ENCODE measurements at regions not wholly inside any gene's neighbourhood (a gene's known extent, or its start where the extent isn't known, plus 50 kb on each side); places are given as distances from the start of the nearest gene placed in this dataset.

DNA sequence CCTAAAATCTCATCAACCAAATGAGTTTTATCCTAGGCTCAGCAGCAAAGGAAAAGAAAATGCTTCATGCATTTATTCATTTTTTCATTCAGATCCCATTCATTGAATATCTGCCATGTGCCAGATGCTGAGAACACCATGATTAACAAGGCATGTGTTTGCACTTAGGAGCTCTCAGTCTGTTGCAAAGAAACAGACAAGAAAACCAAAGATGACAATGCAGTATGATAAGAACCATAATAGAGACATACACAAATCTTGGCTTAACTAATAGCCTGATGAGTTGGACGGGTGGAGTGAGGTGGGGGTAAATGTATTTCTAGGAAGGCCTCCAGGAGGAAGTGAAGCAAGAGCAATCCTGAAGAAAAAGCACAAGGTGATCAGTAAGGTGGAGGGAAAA lies 177.8 kb upstream of the SCN7A start:
- in situ Hi-C loops (cut with MboI; ENCODE audit: low pct_unique_long_range_greater_than_20kb, low sequenced_read_pairs, unreplicated experiment) = no loop called here
- DNase-seq (ENCODE audit: low spot score) = no peak
- TF ChIP-seq, protein P1, sequence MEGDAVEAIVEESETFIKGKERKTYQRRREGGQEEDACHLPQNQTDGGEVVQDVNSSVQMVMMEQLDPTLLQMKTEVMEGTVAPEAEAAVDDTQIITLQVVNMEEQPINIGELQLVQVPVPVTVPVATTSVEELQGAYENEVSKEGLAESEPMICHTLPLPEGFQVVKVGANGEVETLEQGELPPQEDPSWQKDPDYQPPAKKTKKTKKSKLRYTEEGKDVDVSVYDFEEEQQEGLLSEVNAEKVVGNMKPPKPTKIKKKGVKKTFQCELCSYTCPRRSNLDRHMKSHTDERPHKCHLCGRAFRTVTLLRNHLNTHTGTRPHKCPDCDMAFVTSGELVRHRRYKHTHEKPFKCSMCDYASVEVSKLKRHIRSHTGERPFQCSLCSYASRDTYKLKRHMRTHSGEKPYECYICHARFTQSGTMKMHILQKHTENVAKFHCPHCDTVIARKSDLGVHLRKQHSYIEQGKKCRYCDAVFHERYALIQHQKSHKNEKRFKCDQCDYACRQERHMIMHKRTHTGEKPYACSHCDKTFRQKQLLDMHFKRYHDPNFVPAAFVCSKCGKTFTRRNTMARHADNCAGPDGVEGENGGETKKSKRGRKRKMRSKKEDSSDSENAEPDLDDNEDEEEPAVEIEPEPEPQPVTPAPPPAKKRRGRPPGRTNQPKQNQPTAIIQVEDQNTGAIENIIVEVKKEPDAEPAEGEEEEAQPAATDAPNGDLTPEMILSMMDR (IDR thresholded peaks at IDR 0.05; ENCODE audit: extremely low read depth, insufficient read depth, missing control alignments) = no peak

DNA sequence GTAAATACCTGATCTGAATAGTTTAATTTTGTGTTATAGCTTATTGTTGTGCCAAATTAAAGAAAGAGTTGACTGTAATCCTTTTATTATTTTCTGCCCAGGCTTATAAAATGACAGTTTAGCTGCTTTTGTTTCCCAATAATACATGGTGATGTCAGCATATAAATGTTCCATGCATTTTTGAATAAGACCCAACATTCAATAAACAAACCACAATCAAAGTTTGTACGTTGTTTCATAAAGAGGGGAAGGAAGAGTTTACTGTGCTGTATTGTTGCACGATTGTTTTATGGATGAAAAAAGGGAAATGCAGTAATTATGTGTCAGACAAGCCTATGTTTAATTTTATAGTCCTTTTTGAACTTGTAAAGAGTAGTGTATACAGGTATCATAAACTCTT lies 177.2 kb upstream of the SCN7A start:
- TF ChIP-seq, protein P1 (IDR thresholded peaks at IDR 0.05; ENCODE audit: extremely low read depth, insufficient read depth, missing control alignments) = no peak
- DNase-seq (ENCODE audit: low spot score) = no peak
- in situ Hi-C loops (cut with MboI; ENCODE audit: low pct_unique_long_range_greater_than_20kb, low sequenced_read_pairs, unreplicated experiment) = no loop called here

DNA sequence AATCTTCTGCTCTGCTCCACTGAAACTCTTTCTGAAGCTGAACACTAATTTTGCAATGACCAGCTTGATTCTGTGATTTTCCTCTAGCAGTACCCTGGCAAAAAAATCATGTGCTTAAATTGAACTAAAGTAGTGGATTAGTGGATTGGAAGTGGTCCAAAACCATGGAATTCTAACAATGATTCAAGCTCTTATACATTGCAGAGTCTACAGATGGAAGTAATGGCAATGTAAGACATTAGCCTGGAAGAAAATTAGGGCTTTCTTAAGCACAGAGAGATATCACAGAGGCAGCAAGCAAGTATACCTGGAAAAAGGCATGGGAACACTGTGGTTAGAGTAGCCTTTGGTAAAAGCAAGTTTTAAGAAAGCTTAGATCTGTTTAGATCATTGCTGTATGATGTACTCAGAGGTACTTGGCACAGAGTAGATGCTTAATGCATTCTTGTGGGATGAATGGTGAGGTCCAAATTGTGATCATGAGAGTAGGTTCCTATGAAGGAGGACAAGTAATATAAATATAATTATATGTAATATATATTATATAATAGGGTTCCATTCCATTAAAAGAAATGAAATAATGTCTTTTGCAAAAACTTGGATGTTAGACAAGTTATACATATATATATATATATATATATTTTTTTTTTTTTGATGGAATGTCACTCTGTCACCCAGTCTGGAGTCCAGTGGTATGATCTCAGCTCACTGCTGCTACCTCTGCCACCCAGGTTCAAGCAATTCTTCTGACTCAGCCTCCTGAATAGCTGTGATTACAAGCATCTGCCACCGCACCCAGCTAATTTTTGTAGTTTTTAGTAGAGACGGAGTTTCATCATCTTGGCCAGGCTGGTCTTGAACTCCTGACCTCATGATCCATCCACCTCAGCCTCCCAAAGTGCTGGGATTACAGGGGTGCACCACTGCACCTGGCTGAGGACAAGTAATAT lies 172.2 kb upstream of the SCN7A start:
- TF ChIP-seq, protein P1 (IDR thresholded peaks at IDR 0.05; ENCODE audit: extremely low read depth, insufficient read depth, missing control alignments) = no peak
- DNase-seq (ENCODE audit: low spot score) = no peak
- in situ Hi-C loops (cut with MboI; ENCODE audit: low pct_unique_long_range_greater_than_20kb, low sequenced_read_pairs, unreplicated experiment) = no loop called here

DNA sequence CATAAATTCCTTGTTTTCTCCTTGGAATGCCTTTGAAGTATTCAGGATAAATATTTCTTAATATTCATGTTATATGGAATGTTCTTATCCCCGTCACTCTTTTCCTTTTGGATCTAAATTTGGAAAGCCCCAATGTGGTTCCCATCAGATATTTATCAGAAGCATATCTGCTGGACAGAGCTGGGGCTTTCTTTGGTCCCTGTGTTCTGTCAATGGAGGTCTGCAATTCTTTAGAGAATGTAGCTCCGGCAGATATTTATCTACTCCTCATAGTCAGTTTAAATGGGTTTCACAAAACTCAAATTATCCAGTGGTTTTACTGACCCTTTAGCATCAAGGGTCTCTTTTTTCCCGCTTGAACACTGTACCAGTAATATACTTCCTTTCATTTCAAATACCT lies 167.8 kb upstream of the SCN7A start:
- no peak for DNase-seq (ENCODE audit: low spot score)
- TF ChIP-seq, protein P1 (IDR thresholded peaks at IDR 0.05; ENCODE audit: extremely low read depth, insufficient read depth, missing control alignments) = no peak
- in situ Hi-C loops (cut with MboI; ENCODE audit: low pct_unique_long_range_greater_than_20kb, low sequenced_read_pairs, unreplicated experiment) = no loop called here

DNA sequence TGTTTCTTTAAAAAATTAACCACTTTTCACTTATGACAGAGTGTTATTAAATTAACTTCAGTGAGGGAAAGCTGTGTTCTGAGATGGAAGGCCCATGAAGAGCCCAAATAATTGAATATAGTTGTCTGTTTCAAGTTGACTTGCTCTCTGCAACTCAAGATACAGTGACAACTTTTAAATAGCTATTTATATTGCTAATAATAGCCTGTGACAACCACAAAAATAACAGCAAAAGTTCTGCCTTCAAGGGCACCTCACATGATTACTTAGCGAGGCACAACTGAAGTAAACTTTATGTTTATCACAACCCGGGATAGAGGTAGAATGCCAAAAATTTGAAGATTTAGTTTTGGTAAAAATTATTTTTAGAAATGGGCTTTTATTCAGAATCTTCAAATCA lies 167.3 kb upstream of the SCN7A start:
- in situ Hi-C loops (cut with MboI; ENCODE audit: low pct_unique_long_range_greater_than_20kb, low sequenced_read_pairs, unreplicated experiment) = no loop called here
- DNase-seq (ENCODE audit: low spot score) = no peak
- TF ChIP-seq, protein P1 (IDR thresholded peaks at IDR 0.05; ENCODE audit: extremely low read depth, insufficient read depth, missing control alignments) = no peak

DNA sequence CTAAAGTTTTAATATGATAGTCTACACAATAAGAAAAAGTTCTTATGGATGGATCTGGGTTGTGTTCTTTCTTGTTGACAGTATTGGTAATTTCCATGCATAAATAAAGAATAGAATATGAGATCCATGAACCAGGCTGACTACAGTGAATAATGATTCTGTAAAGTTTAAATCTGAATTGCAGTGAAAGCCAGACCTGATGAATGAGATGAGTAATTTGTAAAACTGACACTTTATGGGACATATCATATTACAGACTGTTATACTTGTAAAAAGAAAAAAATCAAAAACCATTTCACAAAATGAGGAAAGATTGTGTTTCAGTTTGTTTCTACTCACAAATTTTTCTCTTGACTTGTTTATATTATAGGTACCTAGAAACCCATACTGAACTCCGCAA lies 164.9 kb upstream of the SCN7A start:
- TF ChIP-seq, protein P1 (IDR thresholded peaks at IDR 0.05; ENCODE audit: extremely low read depth, insufficient read depth, missing control alignments) = no peak
- in situ Hi-C loops (cut with MboI; ENCODE audit: low pct_unique_long_range_greater_than_20kb, low sequenced_read_pairs, unreplicated experiment) = no loop called here
- no peak for DNase-seq (ENCODE audit: low spot score)

Measured in GM13977 (cell line).